GM12864 (cell line): ENCODE measurements at regions not wholly inside any gene's neighbourhood (a gene's known extent, or its start where the extent isn't known, plus 50 kb on each side); places are given as distances from the start of the nearest gene placed in this dataset.

ENCODE experiments used
- DNase-seq: peaks from one replicate; pipeline ENCODE4 v3.0.0-alpha.2; 2011; ENCODE audit warnings: low read depth
- H3K4me3 ChIP-seq: 2 replicates; pipeline ENCODE4 v1.5.1; 2011; ENCODE audit warnings: mild to moderate bottlenecking, low read depth, low read length, control low read depth
- CTCF ChIP-seq: IDR thresholded peaks from 2 replicates; pipeline ENCODE4 v1.5.1; 2011; ENCODE audit warnings: low read depth, mild to moderate bottlenecking, moderate library complexity, low read length, control low read depth, inconsistent platforms; ENCODE audit errors: missing control alignments

- H3K4me3 ChIP-seq = no peak overlapping the region
- DNase-seq = no peak
- TF ChIP-seq CTCF = no peak
These were observed 170.5 kb upstream of the TGFBR2 start for GRCh38 chr3:30435861-30436331.

GRCh38 chr3:30437171-30437601 lies 169.2 kb upstream of the TGFBR2 start:
- no peak for DNase-seq
- no peak overlapping the region for H3K4me3 ChIP-seq
- no peak for TF ChIP-seq CTCF

- TF ChIP-seq CTCF = no peak
- DNase-seq = no peak
- no peak overlapping the region for H3K4me3 ChIP-seq
These were observed 168.3 kb upstream of the TGFBR2 start for GRCh38 chr3:30438126-30438525.

- no peak overlapping the region for H3K4me3 ChIP-seq
- no peak for DNase-seq
- no peak for TF ChIP-seq CTCF
These were observed 166.8 kb upstream of the TGFBR2 start for GRCh38 chr3:30439451-30440053.

GRCh38 chr3:30440147-30440604 lies 166.2 kb upstream of the TGFBR2 start:
- TF ChIP-seq CTCF = no peak
- no peak for DNase-seq
- no peak overlapping the region for H3K4me3 ChIP-seq

- DNase-seq = no peak
- H3K4me3 ChIP-seq = no peak overlapping the region
- TF ChIP-seq CTCF = no peak
These were observed 165.5 kb upstream of the TGFBR2 start for GRCh38 chr3:30440880-30441279.
